ENCODE measurements at regions not wholly inside any gene's neighbourhood (a gene's known extent, or its start where the extent isn't known, plus 50 kb on each side); places are given as distances from the start of the nearest gene placed in this dataset.
"Not testable (repeated sequence)": the region's sequence is repeated elsewhere in the genome, so short reads cannot be mapped to it uniquely, and the experiment has no call there.

DNA sequence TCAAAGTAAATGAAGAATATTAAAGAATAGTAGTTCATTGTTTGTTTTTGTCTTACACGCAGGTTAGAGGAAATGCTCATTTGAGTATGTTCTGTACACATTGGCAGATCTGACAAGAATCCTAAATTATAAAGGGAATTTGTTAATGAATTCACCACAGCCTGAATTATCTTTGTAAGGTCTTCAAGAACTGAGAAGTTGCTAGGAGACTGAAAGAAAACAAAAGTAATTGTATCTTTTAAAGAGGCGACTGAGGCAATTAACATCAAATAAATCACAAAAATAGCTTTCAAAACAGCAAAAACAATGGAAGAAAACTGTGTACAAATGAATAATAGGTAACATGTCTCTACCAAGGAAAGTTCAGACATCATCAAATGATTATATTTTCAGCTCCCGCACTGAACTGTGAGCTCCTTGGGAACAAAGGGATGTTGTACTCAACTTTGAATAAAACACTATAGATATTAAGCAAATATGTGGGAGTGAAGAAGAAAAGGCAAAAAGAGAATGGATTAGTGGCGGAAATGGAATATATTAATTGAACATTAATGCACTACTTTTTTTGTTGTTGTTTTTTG is 51.7 kb upstream of the ATIC start:
- TF ChIP-seq, protein P1, sequence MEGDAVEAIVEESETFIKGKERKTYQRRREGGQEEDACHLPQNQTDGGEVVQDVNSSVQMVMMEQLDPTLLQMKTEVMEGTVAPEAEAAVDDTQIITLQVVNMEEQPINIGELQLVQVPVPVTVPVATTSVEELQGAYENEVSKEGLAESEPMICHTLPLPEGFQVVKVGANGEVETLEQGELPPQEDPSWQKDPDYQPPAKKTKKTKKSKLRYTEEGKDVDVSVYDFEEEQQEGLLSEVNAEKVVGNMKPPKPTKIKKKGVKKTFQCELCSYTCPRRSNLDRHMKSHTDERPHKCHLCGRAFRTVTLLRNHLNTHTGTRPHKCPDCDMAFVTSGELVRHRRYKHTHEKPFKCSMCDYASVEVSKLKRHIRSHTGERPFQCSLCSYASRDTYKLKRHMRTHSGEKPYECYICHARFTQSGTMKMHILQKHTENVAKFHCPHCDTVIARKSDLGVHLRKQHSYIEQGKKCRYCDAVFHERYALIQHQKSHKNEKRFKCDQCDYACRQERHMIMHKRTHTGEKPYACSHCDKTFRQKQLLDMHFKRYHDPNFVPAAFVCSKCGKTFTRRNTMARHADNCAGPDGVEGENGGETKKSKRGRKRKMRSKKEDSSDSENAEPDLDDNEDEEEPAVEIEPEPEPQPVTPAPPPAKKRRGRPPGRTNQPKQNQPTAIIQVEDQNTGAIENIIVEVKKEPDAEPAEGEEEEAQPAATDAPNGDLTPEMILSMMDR (IDR thresholded peaks at IDR 0.05; ENCODE audit: insufficient read depth, low read length): no peak
- no peak for DNase-seq (ENCODE audit: low read depth)
- H3K4me3 ChIP-seq (ENCODE audit: low read depth, low read length): no peak overlapping the region

DNA sequence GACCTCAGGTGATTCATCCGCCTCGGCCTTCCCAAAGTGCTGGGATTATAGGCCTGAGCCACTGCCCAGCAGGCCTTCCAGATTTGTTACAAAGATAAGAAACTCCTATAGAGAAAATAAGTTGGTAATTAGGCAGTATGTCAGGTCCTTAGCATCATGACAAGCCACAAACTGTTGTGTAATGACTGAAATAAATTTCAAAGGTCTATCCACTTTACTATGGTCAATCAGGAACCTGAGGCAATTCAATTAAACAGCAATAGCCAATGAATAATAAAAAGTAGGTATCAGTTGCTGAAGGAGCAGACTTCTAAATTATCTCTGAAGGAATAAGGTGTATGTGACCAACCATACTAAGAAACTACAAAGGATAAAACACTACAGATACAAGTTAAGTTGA is 62.4 kb upstream of the ATIC start:
- TF ChIP-seq, protein P1 (IDR thresholded peaks at IDR 0.05; ENCODE audit: insufficient read depth, low read length): no peak
- no peak for DNase-seq (ENCODE audit: low read depth)
- H3K4me3 ChIP-seq (ENCODE audit: low read depth, low read length): no peak overlapping the region

DNA sequence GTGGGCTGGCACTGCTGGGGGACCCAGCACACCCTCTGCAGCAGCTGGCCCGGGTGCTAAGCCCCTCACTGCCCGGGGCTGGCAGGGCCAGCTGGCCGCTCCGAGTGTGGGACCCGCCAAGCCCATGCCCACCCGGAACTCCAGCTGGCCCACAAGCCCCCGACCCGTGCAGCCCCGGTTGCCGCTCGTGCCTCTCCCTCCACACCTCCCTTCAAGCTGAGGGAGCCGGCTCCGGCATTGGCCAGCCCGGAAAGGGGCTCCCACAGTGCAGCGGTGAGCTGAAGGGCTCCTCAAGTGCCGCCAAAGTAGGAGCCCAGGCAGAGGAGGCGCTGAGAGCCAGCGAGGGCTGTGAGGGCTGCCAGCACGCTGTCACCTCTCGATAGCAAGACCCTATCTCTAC is 65.9 kb upstream of the ATIC start:
- H3K4me3 ChIP-seq (ENCODE audit: low read depth, low read length); DNase-seq (ENCODE audit: low read depth): not testable (repeated sequence)

DNA sequence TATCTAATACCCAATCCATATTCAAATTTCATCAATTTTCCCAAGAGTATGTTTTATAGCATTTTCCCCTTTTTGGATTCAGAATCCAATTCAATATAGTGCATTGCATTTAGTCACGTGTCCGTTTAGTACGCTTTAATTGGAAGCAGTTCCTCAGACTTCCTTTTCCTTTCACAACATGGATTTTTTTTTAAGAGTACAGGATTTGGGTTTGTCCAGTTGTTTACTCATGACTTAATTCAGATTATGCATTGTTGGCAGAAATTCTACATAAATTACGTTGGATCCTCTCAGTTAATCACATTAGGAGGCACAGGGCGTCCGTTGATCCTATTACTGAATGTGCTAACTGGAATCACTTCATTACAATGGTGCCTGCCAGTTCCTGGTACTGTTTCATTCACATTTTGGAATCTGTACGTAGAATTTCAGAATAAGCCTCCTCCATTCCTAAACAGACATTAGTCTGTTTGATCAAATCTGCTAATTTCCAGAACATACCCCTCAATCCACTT is 70.0 kb upstream of the ATIC start:
- TF ChIP-seq, protein P1 (IDR thresholded peaks at IDR 0.05; ENCODE audit: insufficient read depth, low read length): no peak
- H3K4me3 ChIP-seq (ENCODE audit: low read depth, low read length): no peak overlapping the region
- DNase-seq (ENCODE audit: low read depth): no peak

DNA sequence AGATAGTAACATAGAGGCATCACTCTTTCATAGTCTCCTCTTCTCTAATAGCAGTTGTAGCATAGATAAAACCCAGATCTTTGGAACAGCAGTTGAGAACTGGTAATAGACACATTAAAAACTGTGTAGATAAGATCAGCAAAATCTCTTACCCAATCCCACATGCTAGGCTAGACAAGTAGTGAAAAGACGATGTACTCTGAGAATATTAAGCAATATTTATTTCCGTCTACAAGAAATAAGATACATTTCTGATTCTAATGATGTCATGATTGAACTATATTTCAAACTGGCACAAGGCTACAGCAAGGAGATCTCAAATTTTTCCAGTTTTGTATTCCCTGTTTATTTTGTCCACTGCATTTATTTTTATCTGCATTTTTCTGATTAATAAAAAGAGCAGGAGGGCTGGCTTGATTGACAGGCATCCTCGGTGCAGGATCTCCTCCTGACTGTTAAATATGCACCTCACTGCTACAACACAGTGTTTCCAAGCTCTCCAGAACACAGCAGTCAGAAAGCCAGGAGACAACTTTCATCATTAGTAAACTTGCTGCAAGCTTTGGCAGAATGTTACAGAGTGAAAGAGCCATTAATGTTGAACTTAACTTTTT is 73.3 kb upstream of the ATIC start:
- no peak overlapping the region for H3K4me3 ChIP-seq (ENCODE audit: low read depth, low read length)
- DNase-seq (ENCODE audit: low read depth): no peak
- TF ChIP-seq, protein P1 (IDR thresholded peaks at IDR 0.05; ENCODE audit: insufficient read depth, low read length): no peak

DNA sequence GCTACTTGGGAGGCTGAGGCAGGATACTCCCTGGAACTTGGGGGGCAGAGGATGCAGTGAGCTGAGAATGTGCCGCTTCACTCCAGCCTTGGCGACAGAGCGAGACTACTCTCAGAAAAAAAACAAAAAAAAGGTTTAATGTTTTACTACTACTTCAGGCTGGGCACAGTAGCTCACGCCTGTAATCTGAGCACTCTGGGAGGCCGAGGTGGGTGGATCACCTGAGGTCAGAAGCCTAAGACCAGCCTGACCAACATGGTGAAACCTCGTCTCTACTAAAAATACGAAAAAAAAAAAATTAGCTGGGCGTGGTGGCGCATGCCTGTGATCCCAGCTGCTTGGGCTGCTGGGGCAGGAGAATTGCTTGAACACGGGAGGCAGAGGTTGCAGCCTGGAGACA is 75.7 kb upstream of the ATIC start:
- H3K4me3 ChIP-seq (ENCODE audit: low read depth, low read length): no peak overlapping the region
- TF ChIP-seq, protein P1 (IDR thresholded peaks at IDR 0.05; ENCODE audit: insufficient read depth, low read length): no peak
- DNase-seq (ENCODE audit: low read depth): no peak

DNA sequence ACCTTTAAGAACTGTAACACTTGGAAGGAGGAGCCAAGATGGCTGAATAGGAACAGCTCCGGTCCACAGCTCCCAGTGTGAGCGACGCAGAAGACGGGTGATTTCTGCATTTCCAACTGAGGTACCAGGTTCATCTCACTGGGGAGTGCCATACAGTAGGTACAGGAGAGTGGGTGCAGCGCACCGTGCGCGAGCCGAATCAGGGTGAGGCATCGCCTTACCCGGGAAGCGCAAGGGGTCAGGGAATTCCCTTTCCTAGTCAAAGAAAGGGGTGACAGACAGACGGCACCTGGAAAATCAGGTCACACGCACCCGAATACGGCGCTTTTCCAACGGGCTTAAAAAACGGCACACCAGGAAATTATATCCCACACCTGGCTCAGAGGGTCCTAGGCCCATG is 81.8 kb upstream of the ABCA12 start:
- not testable (repeated sequence) for DNase-seq (ENCODE audit: low read depth); H3K4me3 ChIP-seq (ENCODE audit: low read depth, low read length)
